GM19395 (cell line): ENCODE measurements at regions not wholly inside any gene's neighbourhood (a gene's known extent, or its start where the extent isn't known, plus 50 kb on each side); places are given as distances from the start of the nearest gene placed in this dataset.
A peak's percentile ranks its signal among the peaks of the same experiment; 100 is the strongest.
"Not testable (repeated sequence)": the region's sequence is repeated elsewhere in the genome, so short reads cannot be mapped to it uniquely, and the experiment has no call there.

Experiments used
- ATAC-seq: cut with Tn5 transposase; IDR thresholded peaks from one replicate; pipeline ENCODE4 v1.9.1; 2021; ENCODE audit warnings: mild to moderate bottlenecking, moderate library complexity; ENCODE audit not compliant: unreplicated experiment

DNA sequence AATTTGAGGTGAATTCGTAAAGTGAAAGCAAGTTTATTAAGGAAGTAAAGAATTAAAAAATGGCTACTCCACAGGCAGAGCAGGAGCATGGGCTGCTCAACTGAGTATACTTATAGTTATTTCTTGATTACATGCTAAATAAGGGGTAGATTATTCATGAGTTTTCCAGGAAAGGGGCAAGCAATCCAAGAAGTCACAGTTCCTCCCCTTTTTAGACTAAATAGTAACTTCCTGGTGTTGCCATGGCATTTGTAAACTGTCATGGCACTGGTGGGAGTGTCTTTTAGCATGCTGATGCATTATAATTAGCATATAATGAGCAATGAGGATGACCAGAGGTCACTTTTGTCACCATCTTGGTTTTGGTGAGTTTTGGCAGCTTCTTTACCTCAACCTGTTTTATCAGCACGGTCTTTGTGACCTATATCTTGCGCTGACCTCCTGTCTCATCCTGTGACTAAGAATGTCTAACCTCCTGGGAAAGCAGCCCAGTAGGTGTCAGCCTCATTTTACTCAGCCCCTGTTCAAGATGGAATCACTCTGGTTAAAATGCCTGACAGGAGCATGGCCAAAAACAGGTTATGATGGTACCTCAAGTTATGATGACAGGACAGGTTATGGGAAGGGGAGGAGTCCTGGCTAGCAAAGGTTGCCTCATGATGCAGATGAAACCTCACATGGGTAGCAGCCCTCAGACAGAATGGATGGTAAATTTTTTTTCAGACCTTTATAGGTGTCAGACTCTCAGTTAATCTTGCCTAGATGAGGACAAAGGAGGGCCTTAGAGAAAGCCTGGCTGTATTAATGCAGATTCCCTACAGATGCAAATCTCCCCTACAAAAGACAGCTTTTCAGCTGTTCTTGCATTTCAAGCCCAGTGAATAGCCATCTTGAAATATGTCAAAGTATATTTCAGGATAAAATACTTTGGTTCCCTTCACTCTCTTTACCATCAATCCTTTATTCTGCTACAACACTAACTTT lies 49.7 kb downstream of the SIPA1L2 start:
- no peak for ATAC-seq

DNA sequence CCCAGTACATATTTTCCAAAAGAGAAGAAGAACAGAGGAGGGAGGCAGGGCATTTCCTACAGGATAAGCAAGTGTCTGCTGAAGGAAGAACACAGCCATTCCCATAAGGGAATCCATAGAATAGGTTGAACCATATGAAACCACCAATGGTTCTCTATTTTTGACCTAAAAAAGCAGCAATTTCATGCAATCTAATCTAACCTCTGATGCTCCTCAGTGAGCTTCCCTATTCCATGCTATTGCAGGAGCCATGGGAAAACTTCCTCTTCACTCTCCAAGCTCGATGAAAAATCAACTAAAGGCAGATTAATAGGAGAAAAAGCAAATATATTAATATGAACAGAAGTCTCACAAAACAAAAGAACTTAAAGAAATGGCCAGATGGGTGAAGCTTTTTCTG lies 50.5 kb downstream of the SIPA1L2 start:
- ATAC-seq: no peak

DNA sequence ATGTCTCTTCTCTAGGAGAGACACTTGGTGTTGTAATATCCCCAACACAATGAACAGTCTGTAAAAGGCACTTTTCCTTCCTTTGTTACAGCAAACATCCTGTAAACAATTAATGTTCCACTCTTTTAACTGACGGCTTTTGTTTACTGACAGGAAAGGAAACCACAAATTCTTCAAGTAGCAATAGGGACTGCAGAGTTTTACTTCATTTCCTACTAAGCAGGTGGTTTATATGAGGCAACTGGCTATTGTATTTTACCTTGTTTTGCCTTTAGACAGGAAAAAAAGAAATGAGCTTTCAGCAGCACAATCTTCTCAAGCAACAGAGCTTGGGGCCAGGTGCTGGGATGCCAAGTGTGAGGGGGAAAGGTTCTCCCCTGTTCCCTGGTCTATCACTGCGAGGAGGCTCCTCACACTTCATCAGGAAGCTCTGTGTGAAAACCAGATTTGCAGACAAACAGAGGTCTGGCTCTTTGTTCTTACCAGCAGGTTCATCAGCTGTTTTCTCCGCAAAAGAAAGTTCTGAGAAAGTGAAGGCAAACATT lies 51.2 kb downstream of the SIPA1L2 start:
- peak; percentile 79 for ATAC-seq

DNA sequence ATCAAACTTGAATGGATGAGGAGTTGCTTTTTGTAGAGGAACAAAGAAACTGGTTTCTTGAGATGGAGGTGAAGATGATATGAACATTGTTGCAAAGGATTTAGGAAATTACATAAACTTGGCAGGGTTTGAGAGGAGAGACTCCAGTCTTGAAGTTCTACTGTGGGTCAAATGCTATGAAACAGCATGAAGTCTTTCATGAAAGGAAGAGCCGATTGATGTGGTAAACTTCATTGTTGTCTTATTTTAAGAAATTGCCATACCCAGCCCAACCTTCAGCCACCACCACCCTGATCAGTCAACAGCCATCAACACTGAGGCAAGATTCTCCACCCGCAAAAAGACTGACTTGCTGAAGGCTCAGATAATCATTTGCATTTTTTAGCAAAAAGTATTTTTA lies 52.2 kb downstream of the SIPA1L2 start:
- ATAC-seq: no peak

DNA sequence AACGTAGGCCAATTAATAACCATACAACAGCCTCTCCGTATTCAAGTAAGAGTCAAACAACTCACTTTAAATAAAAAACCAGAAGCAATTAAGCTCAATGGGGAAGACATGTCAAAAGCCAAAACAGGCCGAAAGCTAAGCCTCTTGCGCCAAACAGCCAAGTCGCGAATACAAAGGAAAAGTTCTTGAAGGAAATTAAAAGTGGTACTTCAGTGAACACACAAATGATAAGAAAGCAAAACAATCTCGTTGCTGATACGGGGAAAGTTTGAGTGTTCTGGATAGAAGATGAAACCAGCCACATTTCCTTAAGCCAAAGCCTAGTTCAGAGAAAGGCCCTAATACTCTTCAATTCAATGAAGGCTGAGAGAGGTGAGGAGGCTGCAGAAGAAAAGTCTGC lies 53.4 kb downstream of the SIPA1L2 start:
- no peak for ATAC-seq

DNA sequence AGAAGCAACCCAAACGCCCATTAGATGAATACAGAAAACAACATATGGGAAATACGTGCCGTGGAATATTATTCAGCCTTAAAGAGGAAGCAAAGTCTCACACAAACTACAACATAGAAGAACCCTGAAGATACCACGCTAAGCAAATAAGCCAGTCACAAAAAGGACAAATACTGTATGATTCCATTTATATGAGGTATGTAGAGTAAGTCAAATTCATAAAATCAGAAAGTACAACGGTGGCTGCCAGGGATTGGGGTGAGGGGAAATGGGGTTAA lies 54.2 kb downstream of the SIPA1L2 start:
- ATAC-seq: no peak

DNA sequence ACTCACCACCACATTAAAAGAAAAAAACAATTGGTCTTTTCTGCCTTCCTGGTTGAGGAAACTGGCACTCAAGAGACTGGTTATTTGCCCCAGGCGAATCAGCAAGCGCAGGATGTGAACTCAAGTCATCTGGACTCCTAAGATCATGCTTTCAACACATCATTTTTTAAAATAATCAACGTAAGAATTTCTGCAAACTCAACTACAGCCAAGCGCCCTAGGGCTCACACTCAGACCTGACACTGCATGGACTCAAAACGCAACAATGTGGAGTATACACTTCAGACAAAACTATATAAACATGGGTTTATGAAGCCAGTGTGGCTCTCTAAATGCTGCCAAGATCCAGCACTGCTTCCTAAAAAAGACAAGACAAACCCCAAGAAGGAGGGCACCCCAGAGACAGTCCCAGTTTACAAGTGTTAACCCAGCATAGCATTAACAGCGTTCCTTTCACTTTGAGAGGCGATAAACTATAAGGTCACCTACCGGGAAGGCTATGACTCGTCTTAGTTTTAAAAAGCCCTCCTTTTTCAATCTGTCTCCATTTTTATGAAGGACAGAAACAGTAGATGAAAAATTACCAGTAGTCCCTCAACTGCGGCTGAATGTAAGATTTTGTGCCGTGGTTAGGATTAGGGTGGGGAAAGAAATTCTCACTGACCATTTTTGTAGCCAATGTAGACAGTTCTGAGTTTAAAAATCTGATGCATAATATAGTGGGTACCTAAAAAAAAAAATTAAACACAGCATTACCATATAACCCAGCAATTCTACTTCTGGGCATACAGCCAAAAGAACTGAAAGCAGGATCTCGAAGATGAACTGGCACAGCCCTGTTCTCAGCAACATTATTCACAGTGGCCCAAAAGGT lies 54.8 kb downstream of the SIPA1L2 start:
- no peak for ATAC-seq

DNA sequence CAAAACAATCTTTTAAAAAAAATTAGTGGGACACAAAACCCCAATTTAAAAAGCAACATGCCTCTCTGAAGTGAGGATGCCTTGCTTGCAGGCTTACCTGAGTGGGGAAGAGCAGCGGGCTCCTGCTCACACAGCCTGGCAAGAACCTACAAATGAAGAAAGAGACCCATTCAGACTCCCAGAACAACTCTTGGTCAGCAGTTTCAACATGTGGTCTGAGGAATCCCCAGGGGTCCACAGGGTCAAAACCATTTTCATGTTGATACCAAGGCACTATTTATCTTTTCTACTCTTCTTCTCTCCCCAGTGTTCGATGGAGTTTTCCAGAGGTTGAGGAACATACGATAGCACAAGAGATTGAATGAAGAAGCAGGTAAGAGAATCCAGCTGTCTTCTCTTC lies 55.9 kb downstream of the SIPA1L2 start:
- no peak for ATAC-seq

DNA sequence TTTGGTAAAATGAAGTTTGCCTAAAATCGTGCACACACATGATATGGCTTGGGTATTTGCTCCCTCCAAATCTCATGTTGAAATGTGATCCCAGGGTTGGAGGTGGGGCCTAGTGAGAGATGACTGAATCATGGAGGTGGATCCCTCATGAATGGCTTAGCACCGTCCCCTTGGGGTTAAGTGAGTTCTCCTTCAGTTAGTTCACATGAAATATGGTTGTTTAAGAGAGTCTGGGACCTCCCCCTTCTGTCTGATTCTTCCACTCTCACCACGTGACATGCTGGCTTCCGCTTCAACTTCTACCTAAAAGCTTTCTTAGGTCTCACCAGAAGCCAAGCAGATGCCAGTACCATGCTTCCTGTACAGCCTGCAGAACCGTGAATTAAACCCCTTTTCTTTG lies 58.4 kb downstream of the SIPA1L2 start:
- no peak for ATAC-seq

DNA sequence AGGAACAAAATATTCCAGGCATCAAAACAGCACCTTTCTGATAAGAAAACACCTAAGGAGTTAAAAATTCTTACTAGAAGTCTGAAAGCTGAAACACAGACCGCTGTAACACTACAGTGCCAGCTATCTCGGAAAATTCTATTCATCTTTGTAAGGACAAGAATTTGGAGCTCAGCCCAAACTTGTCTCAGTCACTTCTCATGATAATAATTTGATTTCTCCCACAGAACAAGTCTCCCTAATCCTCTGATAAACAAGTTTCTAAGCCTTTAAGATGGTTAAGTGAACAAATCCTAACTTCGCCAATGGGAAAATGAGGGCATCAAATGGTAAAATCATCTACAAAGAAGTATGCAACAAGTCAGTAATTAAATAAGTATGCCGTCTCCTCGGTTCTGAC lies 59.9 kb downstream of the SIPA1L2 start:
- ATAC-seq: no peak

DNA sequence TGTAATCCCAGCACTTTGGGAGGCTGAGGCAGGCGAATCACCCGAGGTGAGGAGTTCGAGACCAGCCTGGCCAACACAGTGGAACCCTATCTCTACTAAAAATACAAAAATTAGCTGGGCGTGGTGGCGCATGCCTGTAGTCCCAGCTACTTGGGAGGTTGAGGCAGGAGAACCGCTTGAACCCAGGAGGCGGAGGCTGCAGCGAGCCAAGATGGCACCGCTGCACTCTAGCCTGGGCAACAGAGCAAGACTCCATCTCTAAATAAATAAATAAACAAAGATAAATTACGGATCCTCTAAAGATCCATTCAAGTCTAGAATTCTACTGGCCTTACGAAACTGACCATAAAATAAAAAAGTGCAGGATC lies 60.4 kb downstream of the SIPA1L2 start:
- not testable (repeated sequence) for ATAC-seq

DNA sequence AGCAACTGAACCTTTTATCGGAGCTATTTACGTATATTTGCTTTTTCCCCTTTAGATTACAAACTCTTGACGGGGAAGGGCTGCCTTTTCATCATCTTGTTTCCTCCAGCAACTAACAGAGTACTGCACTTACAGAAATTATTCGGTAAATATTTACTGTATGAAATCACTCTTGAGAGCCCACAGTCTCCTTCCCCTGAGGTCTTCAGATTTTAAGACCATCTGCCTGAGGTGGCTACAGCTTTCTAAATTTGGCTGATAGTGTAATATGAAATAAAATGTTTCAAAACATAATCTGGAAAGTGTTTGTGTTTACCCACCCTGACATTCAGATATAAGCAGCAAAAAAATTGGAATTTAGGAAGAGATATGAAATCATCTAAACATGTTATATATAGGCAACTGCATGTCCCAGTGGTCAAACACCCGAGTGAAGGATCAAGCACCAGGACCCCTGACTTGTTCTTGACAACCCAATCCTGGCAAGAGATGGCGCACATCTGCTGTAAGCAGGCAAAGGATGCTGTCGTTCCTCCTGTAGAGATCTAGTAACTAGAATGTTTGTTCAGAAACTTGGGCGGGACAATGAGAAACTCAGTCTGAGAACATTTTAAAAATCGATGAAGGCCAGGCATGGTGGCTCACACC lies 60.9 kb downstream of the SIPA1L2 start:
- no peak for ATAC-seq

DNA sequence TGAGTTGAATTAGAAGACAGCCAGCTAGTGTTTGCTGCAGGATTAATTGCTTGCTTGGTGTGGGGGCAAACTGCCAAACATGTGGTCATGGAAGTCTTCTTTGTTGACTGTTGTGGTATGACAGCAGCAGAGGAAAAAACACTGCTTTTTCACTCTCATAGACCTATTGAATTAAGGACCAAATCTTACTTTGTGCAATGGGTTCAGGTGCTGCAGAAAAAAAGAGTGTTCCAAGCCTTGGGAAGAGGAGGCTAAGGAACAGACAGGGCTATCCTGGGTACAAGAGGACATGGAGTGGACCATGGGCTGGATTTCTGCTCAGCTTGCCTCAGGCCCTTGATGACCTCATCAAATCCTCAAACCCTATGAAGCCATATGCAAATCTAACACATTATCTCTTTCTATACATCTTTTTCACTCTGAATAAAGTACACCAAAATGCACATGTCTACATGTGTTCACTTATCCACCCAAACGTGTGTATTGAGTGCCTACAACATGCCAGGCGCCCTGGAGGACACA lies 61.5 kb downstream of the SIPA1L2 start:
- ATAC-seq: no peak

DNA sequence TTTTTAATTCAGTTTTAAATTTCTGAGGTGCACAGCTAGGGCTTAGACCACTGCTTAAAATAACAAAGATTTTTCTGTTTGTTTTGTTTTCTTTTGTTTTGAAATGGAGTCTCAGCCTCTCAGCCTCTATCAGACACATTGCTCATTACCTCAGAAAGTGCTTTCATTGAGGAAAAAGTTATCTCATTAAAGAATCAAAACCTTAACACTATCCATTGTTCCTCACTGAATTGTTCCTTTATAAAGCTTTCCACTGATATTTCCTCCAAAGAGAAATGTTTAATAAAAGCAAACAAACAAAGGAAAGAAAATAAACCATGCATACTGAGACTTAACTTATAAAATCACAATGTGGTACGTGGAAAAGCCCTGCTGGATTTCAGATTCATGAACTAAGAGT lies 63.8 kb downstream of the SIPA1L2 start:
- no peak for ATAC-seq

DNA sequence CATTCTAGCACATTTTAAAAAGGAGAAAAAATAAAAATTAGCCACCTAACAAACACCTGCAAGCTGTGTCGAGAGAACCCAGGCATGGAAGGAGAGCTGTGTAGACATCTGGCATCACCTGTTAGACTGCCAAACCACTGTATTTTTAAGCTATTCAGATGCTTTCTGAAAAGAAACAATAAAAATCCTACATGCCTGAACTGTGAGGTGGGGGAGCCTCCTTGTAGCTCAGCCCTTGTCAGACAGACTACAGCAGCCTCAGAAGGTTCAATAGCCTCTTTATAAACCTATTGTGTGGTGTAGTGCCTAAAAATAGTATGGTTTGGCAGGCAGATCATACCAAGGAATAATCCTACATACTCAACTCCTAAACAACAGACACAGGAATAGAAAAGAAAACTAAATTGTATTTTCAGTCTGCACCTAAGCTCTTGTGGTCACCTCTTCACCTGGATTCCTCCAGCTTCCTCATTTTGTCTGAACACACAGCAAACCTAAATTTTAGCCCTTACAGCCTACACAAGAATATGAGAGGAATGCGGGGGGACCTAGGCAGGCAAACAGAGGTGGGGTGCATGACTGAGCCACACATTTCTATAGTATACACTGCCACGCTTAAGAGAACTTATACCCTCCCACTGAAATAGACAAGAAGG lies 67.0 kb downstream of the SIPA1L2 start:
- ATAC-seq: no peak

DNA sequence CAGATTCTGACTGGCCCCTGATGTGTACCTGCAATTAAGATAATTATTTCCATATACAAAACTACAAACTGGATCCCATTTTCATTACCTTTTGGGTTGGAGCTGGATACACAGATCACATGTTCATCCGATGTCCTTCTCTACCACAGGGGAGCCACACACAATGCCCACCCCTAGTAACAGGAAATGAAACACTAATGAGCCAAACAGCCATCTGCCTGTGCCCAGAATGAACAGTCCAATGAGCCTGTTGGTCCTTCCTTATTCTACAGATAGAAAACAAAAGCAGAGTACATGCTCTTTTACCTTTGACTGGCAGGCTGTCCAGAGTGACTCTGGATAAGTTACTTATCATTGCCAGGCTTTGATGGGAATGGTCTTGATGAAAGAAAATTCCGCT lies 68.6 kb downstream of the SIPA1L2 start:
- ATAC-seq: no peak

DNA sequence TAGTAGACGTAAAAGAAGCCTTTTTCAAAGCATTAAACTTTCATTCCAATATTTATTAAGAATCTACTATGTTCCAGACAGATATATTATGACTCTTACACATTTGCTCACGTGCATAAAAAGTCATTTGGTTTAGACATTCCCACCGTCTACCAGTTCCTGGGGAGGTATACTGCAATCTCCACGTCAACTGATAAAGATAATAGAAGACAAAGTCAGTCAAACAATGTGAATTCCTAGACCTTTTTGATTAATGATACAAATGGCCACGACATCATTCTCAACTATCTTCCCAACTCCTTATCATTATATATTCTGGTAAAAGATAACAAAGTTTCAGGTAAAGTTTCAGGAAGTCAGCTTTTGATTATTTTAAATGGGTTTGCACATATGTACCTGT lies 69.0 kb downstream of the SIPA1L2 start:
- ATAC-seq: no peak

DNA sequence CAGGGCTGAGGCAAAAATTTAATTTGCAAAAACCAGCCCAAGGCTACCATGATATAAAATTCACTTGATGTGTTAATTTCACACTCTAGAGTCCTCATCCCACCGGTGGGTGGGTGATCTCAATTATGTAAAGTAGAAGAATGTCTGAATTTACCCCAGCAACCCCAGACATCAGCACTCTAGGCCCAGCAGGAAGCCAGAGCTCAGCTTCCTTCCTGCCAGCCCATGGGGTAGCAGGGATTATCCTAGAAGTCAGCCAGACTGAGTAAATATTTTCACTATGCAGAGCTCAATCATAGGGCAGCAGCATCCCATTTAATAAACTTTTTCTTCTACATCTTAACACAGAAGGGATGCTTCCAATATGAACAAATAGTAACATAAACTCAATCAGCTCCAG lies 71.0 kb downstream of the SIPA1L2 start:
- no peak for ATAC-seq

DNA sequence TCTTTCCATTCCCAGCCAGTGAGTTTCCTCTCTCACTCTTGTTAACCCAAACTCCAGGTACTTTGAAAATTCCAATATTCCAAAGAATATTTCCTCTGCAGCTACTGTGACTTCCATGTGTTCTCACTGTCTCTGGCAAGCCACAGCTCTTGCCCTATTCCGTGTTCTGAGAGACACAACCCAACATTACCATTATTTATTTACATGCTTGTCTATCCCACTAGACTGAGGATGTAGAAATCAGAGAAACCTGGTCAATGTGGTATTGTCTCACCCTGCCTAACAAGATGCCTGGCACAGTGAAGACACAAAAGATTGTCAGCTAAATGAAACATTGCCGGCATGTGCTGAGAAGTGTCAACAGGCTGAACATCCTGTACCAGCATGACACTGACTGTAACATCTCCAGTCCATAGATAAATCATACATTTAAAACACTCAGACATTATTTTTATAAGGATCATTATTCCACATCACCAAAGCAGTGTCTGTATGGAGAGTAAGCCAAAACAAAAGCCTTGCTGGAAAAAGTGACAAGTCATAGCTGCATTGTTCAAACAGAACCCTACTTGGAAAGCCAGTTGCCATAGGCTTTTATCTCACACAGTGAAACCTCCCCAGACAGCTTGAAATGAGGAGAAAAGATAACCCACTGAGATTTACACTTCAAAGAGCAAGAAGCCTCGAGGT lies 72.3 kb downstream of the SIPA1L2 start:
- ATAC-seq: no peak

DNA sequence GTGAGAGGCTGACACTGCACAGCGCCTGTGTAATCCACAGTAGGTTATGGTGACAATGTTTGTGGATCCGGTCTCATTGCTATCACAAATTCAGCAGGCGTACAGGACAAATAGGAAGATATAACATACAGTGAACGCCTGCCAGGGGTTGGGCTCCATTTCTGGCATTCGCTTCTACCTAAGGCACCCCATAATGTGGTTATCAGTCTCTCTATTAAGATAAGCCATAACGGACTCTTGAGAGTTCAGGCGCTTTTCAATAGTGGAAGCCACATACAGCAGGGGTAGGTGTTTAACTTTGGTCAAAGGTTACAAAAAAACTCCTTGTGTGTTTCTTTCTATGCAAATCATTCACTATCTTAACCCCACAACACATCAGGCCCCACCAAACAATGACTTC lies 72.8 kb downstream of the SIPA1L2 start:
- no peak for ATAC-seq
